K562 (cell line): ENCODE measurements at regions not wholly inside any gene's neighbourhood (a gene's known extent, or its start where the extent isn't known, plus 50 kb on each side); places are given as distances from the start of the nearest gene placed in this dataset. TPM values are rescaled to one million over a fixed set of nuclear protein-coding genes. Genes with fewer than 3 reads are reported as not detected.

ENCODE experiments used
- small RNA-seq: library from RNA; depleted of rRNA; stranded (forward); fragments of <200 nt; gene quantifications from one replicate; pipeline ENCODE3, GENCODE V24; 2014
- TF ChIP-seq, protein P1 (sequence below): conservative IDR thresholded peaks from 2 replicates; pipeline ENCODE4 v1.6.1; 2011; ENCODE audit warnings: low read depth, mild to moderate bottlenecking, low read length; ENCODE audit not compliant: control insufficient read depth
- TF ChIP-seq, protein P2 (sequence below): fragments of 250-450 bp; sonication (Bioruptor Pico); IDR thresholded peaks from 2 replicates; pipeline ENCODE4 v1.5.0; 2020; ENCODE audit warnings: mild to moderate bottlenecking

DNA sequence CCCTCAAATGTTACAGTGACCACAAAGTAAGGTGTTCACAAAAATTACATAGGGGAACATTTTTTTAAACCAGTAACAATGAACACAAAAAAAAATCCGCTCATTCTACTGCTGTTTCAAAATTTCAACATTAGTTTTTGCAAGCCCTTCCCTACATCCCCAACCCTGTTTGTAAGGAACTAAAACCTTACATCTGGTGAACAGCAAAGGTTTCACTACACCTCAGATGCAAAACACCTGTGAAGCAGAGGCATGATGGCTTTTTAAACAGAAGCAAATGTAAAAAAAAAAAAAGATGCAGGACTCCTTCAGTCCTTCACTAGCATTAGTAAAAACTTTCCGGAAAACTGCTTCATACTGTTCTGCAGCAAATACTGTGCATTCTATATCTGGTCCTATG, 50.0 kb upstream of the API5 start (continued):
- TF ChIP-seq, protein P1, sequence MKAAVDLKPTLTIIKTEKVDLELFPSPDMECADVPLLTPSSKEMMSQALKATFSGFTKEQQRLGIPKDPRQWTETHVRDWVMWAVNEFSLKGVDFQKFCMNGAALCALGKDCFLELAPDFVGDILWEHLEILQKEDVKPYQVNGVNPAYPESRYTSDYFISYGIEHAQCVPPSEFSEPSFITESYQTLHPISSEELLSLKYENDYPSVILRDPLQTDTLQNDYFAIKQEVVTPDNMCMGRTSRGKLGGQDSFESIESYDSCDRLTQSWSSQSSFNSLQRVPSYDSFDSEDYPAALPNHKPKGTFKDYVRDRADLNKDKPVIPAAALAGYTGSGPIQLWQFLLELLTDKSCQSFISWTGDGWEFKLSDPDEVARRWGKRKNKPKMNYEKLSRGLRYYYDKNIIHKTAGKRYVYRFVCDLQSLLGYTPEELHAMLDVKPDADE = no peak
- TF ChIP-seq, protein P2, sequence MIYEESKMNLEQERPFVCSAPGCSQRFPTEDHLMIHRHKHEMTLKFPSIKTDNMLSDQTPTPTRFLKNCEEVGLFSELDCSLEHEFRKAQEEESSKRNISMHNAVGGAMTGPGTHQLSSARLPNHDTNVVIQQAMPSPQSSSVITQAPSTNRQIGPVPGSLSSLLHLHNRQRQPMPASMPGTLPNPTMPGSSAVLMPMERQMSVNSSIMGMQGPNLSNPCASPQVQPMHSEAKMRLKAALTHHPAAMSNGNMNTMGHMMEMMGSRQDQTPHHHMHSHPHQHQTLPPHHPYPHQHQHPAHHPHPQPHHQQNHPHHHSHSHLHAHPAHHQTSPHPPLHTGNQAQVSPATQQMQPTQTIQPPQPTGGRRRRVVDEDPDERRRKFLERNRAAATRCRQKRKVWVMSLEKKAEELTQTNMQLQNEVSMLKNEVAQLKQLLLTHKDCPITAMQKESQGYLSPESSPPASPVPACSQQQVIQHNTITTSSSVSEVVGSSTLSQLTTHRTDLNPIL (CRISPR knock-in tag) = no peak

Small RNAs in the stretch of these regions (small RNA-seq; reads per million reads assigned to genes)
- gene AC021006.3 (not detected), gene AC109810.1 (not detected)
